SW 1271 (cell line): ENCODE measurements at regions not wholly inside any gene's neighbourhood (a gene's known extent, or its start where the extent isn't known, plus 50 kb on each side); places are given as distances from the start of the nearest gene placed in this dataset.
"Not testable (repeated sequence)": the region's sequence is repeated elsewhere in the genome, so short reads cannot be mapped to it uniquely, and the experiment has no call there.

ENCODE experiments used
- DNase-seq, 2 experiments: peaks; one replicate each; lab custom pipeline; 2025; lab: John Stamatoyannopoulos, UW

DNA sequence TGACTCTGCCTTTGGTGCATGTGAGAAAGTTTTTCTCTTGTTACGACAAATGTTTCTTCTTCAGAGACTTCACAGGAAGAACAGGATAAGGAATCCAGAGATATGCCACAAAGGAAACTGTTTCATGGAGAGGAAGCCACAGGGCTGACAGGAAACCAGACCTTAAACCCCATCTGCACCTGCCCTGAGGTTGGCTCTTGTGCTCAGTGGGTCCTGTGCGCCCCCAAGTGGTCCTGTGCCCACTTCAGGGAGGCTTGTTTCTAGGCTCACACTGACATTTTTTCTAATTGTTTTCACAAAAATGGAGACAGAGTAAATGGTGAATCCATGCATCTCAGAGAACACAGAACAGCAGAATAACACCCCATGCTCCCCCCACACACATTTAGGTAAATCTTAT, 1193.5 kb downstream of the TMEM121 start:
- not testable (repeated sequence) for DNase-seq

DNA sequence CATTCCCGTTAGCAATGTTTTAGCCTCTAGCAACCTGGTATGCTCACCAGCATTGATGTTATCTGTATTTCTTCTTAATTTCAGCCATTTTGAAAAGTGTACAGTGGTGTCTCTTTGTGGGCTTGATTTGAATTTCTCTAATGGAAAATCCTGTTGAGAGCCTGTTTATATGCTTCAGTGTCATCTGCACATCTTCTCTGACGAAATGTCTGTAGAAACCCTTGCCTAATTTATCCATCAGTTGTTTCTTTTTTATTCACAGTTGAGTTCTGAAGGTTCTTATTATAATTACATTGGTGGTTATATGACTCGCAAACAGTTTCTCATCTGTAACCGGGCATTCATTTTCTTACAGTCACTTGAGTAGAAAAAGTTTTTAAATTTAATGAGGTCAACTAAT, 1195.5 kb downstream of the TMEM121 start:
- DNase-seq = not testable (repeated sequence)

DNA sequence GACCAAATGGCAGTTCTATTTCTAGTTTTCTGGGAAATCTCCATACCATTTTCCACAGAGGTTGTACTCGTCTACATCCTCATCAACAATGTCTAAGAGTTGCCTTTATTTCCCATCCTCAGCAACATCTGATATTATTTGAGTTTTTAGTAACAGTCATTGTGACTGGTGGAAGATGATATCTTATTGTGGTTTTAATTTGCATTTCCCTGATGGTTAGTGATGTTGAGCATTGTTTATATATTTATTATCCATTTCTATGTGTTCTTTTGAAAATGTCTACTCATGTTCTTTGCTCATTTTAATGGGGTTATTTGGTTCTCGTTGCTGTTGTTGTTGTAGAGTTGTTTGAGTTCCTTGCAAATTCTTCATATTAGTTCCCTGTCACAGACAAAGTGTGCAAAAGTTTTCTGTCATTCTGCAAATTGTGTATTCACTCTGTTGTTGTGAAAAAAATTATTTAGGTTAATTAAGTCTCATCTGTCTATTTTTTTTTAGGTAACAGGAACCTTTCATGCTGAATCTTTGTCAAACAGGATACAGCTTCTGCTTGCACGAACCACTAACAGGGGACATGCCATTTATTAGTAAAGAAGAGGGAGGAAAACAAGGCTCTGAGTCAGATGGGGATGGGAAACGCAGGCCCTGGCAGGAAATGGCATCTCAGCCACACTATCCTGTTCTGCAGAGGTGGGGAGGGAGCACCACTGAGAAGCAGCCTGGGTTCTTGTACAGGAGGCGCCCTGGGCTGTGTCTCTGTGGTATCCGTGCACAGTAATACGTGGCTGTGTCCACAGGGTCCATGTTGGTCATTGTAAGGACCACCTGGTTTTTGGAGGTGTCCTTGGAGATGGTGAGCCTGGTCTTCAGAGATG, 1196.7 kb downstream of the TMEM121 start:
- not testable (repeated sequence) for DNase-seq

- not testable (repeated sequence) for DNase-seq
Measured at GRCh38 chr14:106727962-106728361, 1201.6 kb downstream of the TMEM121 start.

GRCh38 chr14:106728611-106729010, 1202.2 kb downstream of the TMEM121 start:
- no peak for DNase-seq

DNA sequence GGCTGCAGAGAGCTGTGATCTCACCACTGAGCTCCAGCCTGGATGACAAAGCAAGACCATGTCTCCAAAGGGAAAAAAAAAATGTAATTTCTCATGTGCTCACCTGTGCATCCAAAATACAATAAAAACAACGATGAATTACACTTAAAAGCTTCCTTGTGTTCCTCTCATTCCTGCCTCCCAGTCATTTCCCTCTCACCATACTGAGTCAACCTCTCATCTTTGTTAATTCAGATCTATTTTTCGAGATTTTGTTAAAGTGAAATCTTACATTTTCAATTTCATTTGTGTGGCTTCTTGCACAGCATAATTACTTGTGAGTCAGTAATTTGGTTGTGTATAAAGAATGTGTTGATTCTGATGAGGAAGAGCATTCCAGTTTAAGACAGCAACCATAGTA, 1203.2 kb downstream of the TMEM121 start:
- no peak for DNase-seq

- DNase-seq = no peak
Measured at GRCh38 chr14:106733771-106734170, 1207.4 kb downstream of the TMEM121 start.

DNA sequence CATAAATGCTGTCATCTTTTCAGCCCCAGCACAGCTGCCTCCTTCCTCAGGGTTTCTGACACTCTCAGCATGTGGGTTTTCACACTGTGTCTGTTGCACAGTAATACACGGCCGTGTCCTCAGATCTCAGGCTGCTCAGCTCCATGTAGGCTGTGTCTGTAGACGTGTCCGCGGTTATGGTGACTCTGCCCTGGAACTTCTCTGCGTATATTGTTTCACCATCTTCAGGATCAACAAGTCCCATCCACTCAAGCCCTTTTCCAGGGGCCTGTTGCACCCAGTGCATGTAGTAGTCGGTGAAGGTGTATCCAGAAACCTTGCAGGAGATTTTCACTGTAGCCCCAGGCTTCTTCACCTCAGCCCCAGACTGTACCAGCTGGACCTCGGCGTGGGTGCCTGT, 1210.6 kb downstream of the TMEM121 start:
- DNase-seq = no peak

DNA sequence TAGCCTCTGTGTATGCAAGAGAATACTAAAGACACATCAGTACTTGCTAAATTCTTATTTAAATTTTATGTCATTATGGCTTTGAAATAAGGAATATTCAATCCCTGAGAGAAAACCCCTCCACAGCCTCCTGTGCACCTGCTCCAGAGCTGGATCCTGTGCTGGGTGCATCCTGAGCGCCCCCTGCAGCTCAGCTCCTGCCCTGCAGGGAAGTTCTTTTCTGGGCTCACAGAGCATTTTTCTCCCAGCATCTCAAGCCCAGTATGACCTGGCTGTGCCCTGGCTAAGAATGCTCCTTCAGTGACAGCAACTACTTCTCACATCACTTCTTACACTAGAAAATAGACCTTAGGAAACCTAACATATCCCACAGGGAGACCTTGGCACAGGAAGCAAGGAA, 1211.7 kb downstream of the TMEM121 start:
- DNase-seq = no peak

- not testable (repeated sequence) for DNase-seq
Measured at GRCh38 chr14:106738598-106739258, 1212.3 kb downstream of the TMEM121 start.

DNA sequence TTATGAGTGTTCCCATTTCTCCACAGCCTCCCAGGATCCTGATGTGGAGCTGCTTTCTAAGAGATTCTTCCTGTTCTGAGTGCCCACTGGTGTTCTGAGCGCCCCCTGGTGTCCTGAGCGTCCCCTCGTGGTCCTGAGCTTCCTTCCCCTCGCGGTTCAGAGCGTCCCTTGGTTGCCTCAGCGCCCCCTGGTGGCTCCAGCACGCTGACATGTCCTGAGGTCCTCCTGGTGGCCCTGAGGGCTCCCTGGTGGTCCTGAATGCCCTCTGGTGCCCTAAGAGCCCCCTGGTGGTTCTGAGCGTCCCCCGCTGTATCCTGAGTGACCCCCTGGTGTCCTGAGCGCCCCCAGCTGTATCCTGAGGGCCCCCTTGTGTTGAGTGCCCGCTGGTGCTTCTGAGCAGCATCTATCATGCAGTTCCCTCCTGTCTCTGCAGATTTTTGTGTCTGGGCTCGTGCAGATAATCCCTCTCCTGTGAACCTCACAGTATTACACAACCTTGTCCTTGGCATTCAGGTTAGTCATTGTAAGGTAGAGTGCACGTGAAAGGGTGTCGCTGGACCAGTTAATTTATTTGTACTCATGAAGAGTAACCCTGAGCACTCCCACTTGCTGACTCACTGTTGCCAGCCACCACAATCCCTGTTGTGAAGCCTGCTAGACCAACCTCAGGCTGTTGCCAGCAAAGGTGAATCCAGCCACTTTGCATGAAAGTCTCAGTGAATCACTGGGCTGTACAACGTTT, 1214.9 kb downstream of the TMEM121 start:
- not testable (repeated sequence) for DNase-seq

- DNase-seq = not testable (repeated sequence)
Measured at GRCh38 chr14:106745016-106745767, 1218.8 kb downstream of the TMEM121 start.

DNA sequence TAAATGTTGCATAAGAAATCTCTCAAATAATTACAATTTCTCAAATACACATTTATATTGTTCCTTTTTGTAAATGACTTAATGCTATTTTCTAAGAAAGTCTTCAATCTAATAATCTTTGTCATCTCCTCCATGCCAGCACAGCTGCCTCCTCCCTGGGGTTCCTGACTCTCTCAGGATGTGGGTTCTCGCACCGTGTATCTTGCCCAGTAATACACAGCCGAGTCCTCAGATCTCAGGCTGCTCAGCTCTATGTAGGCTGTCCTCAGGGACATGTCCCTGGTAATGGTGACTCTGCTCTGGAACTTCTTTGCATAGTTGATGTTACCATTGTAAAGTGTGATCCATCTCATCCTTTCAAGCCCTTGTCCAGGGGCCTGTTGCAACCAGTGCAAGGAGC, 1223.7 kb downstream of the TMEM121 start:
- not testable (repeated sequence) for DNase-seq

DNA sequence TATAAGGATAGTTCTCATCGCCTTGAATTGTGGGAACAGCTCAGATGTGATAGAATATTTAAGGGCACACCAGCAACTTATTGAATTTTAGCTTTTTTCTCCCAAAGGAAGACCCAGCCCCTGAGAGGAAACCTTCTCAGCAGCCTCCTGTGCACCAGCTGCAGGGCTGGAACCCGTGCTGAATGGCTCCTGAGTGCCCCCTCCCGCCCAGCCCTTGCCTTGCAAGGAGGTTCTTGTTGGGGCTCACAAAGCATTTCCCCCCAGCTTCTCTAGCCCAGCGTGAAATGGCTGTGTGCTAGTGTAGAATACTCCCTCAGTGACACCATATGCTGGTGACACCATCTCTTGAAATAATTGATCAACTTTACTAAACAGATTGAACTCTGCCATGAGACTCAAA, 1227.4 kb downstream of the TMEM121 start:
- DNase-seq = not testable (repeated sequence)

DNA sequence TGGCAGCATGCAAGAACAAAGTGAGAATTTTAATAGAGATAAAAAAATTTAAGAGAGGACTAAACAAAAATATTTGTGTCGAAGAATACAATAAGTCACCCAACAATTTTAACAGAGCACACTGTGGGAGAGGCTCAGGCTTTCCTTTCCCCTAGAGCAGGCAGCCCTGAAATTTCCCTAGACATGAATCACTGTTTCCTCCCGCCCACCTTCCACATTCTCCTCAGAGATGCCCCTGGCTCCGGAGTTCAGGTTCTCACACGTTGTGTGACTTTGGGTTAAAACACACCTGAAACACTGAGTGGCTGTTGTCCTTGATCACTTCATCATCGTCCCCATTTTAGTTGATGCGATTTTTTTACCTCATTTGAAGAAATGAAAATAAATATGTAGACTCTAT, 1231.1 kb downstream of the TMEM121 start:
- not testable (repeated sequence) for DNase-seq

DNA sequence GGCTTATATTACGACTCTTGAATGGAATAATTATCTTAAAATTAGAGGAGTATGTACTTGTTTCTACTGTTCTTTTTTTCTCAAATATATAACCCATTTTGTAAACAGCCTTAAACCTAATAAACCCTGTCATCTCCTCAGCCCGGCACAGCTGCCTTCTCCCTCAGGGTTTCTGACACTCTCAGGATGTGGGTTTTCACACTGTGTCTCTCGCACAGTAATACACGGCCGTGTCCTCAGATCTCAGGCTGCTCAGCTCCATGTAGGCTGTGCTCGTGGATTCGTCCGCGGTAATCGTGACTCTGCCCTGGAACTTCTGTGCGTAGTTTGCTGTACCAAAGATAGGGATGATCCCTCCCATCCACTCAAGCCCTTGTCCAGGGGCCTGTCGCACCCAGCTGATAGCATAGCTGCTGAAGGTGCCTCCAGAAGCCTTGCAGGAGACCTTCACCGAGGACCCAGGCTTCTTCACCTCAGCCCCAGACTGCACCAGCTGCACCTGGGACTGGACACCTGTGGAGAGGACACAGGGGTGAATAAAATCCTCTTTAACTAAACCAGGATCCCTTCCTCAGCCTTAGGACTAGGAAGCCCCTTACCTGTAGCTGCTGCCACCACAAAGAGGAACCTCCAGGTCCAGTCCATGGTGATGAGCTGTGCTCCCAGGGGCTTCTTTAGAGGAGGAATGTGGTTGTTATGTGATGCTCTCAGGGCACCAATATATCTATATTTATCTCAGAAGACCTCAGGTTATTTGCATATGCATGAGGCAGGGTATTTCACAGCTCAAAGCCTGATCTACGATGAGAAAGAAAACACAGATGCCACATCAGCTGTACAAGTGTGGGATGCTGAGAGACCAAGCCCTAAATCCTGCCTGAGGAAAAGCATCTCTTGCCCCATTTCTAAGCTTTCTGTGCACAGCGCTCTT, 1235.8 kb downstream of the TMEM121 start:
- not testable (repeated sequence) for DNase-seq

GRCh38 chr14:106764968-106765369, 1238.6 kb downstream of the TMEM121 start:
- DNase-seq = not testable (repeated sequence)

GRCh38 chr14:106766145-106766544, 1239.8 kb downstream of the TMEM121 start:
- DNase-seq = no peak

DNA sequence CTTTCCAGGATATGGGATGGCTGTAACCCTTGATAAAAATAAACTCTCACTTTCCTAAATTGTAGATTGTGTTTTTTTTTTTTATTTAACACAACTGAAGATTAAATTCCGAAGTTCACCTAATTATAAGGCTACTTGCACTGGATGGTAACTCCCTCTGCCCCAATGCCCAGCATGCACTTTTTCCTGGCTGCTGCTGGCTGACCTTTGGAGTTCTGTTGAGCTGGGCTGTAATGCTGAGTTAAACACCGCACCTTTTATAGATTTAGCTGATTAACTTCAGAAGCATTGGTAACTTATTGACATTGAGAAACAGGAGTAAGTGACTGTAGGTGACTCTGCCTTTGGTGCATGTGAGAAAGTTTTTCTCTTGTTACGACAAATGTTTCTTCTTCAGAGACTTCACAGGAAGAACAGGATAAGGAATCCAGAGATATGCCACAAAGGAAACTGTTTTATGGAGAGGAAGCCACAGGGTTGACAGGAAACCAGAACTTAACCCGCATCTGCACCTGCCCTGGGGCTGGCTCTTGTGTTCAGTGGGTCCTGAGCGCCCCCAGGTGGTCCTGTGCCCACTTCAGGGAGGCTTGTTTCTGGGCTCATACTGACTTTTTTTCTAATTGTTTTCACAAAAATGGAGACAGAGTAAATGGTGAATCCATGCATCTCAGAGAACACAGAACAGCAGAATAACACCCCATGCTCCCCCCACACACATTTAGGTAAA, 1240.3 kb downstream of the TMEM121 start:
- DNase-seq = not testable (repeated sequence)

GRCh38 chr14:106768230-106768629, 1241.8 kb downstream of the TMEM121 start:
- not testable (repeated sequence) for DNase-seq
